GM18507 (cell line): ENCODE measurements at regions not wholly inside any gene's neighbourhood (a gene's known extent, or its start where the extent isn't known, plus 50 kb on each side); places are given as distances from the start of the nearest gene placed in this dataset.
"Not testable (repeated sequence)": the region's sequence is repeated elsewhere in the genome, so short reads cannot be mapped to it uniquely, and the experiment has no call there.

Source experiments
- DNase-seq: peaks from one replicate; pipeline ENCODE4 v3.0.0; 2011; ENCODE audit warnings: low read depth; ENCODE audit not compliant: insufficient read length; ENCODE audit errors: extremely low spot score
- FAIRE-seq: peaks from 2 replicates; lab custom pipeline; 2011; peaks lifted over from hg19 to GRCh38; lab: Jason Lieb, UNC

DNA sequence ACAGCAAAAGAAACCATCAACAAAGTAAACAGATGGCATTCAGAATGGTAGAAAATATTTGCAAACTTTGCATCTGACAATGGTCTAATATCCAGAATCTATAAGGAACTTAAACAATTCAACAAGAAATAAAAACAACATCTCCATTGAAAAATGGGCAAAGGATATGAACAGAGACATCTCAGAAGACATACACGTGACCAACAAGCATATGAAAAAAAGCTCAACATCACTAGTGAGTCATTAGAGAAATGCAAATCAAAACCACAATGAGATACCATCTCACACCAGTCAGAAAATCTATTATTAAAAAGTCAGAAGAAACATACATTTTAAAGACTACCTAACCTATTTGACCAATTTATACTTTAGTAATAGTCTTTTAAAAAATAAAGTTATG lies 571.3 kb upstream of the NRG3 start:
- FAIRE-seq = no peak
- no peak for DNase-seq

DNA sequence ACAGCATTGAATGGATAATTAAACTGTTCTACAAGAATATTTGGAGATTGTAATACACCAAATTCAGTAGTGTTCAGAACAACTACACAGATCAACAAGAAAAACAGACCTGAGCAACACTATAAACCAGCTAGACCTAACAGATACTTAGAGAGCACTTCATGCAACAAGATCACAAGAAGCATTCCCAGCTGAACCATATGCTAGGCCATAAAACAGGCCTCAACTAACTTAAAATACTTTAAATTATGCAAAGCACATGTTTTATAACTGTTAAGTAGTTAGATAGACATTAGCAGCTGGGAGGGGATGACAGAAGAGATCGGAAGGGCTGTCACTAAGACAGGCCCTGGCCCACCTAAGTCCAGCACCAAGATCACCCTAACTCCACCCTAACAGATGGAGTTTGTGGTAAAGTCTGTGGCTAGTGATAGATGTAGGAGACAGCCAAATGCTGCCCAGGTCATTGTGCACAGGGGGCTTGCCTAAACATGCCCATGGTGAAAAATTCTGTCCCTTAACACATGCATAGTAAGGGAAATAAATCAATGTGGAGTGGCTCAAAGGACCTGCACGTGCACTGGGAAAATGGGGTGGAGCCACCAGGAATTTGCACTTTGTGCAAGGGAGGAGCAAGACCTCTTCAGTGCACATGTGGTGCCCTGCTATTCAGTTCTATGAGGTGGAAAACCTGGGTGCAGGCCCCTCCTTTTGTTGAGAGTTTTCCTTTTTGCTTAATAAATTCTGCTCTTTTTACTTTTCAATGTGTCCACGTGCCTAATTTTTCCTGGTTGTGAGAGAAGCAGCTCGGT lies 567.8 kb upstream of the NRG3 start:
- DNase-seq (no peak), FAIRE-seq (no peak)

DNA sequence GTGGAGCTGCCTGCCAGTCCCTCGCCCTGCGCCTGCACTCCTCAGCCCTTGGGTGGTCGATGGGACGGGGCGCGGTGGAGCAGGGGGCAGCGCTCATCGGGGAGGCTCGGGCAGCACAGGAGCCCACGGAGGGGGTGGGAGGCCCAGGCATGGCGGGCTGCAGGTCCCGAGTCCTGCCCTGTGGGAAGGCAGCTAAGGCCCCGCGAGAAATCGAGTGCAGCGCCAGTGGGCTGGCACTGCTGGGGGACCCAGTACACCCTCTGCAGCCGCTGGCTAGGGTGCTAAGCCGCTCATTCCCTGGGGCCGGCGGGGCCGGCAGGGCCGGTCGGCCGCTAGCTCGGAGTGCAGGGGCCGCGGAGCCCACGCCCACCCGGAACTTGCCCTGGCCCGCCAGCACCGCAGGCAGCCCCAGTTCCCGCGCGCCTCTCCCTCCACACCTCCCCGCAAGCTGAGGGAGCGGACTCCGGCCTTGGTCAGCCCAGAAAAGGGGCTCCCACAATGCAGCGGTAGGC lies 565.9 kb upstream of the NRG3 start:
- DNase-seq = no peak
- no peak for FAIRE-seq

DNA sequence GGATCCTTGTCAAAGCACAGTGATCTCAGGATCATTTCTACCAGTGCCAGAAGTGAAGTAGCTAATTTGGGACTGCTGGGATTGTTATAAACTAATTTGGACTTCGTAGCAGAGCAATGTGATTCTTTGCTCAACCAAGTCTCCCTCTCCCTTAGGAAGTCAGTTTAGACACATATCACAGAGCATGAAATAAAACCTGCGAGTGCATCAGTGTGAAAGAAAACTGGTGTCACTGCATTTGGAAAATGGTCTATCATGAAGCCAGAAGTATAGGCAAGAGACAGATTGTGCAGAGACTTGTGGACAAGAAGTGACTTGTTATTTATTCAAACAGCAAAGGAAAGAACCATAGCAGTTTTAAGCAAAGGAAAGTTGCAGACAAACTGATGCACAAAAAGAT lies 560.5 kb upstream of the NRG3 start:
- no peak for DNase-seq
- no peak for FAIRE-seq

DNA sequence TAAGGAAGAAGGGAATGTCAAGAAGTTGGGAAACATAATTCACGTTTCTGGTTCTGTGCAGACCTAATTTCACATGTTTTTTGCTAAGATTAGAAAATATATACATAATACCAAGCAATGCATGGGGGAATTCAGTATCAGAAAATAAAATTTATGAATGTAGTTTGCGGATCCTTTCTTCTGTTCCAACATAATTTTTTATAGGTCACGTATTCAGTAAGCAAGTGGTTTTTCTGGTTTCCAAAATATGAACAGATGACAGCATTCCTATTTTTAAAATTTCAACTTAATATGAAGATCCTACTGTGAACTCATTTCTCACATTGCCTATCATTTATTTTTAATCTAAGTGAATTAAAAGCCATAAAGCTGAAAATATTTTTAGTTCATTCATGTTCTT lies 560.0 kb upstream of the NRG3 start:
- FAIRE-seq = no peak

DNA sequence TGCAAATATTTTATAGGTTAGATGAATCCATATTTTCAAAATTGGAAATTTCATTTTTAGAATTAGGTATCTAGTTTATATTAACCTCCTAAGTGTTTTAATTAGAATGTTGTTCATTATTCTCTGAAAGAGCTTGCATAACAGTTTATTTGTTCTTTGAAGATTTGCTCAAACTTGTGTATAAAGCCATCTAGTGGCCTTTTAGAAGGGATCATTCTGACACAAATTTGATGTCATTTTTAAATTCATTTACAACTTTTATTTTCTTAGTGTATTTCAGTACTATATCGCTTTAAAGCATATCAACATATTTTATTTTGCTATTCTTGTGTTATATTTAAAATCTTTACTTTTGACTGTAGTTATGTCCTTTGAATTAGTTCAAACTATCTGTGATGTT lies 527.0 kb upstream of the NRG3 start:
- no peak for FAIRE-seq

More for the DNA sequence above, 560.0 kb upstream of the NRG3 start:
- no peak for DNase-seq

DNA sequence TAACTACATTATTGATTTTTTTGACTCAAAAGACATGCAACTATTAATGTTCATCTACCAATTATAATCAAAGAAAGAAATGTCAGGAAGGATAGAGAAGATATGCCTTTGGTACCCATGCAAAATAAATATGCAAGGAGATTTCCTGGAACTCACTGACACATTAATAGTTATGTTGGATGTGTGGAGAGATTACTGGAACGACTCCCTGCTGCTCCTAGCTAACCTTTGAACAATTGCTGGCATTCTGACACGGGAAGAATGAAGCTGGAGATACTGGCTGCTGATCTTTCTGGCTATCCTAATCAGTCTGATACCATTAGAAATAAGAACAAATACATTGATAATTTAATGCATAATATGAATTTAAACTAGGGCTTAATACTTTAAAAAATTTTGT lies 507.9 kb upstream of the NRG3 start:
- FAIRE-seq = no peak

More for the DNA sequence above, 527.0 kb upstream of the NRG3 start:
- no peak for DNase-seq

DNA sequence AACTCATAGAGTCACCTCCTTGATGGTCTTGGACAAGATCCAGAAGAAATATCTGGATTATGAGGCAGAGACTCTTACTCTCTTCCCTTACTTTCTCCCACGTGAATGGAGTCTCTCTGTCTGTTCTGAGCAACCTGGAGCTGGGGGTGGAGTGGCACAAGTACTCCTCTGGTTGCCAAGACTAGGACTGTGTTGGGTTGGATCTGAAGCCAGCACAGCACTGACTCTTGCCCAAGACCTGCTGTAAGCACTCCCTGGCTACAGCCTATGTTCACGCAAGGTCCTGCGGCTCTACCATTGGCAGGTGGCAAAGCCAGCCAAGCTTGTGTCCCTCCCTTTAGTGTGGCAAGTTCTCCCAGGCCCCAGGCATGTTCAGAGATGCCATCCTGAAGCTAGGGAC lies 488.2 kb upstream of the NRG3 start:
- no peak for FAIRE-seq

More for the DNA sequence above, 507.9 kb upstream of the NRG3 start:
- DNase-seq = no peak

DNA sequence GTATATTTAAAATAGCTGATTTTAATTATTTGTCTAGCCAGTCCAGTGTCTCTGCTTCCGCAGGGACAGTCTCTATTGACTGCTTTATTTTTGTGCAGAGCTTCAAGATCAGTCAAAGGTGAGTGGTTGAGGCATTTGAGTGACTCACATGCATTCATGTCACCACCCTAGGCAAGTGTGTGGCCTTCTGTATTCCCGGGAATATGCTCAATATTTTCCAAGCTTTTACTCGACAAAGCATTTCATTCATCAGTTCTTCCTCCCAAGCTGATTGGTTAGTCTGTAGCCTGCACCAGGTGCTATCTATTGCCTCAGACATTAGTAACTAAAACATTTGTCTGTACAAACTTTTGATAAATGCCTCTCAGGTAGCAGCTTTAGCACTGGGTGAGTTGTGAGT lies 471.5 kb upstream of the NRG3 start:
- no peak for DNase-seq
- no peak for FAIRE-seq

More for the DNA sequence above, 488.2 kb upstream of the NRG3 start:
- DNase-seq = no peak

DNA sequence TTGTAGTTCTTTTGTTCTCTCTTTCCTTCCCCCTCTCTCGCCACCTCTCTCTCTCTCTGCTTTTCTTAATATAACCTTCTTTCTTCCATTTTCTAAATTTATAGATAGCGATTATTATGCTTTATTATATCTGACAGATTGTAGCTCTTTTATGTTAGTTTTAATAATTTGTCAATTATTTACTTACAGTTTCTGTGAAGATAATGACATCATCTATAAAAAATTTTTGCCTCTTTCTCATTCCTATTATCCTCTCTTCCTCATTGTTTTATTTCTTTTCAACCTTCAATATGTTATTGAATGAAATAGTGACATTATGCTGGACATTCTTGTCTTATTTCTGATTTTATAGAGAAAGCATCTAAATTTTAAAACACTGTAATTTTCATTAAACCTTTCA lies 469.6 kb upstream of the NRG3 start:
- DNase-seq (no peak), FAIRE-seq (no peak)

DNA sequence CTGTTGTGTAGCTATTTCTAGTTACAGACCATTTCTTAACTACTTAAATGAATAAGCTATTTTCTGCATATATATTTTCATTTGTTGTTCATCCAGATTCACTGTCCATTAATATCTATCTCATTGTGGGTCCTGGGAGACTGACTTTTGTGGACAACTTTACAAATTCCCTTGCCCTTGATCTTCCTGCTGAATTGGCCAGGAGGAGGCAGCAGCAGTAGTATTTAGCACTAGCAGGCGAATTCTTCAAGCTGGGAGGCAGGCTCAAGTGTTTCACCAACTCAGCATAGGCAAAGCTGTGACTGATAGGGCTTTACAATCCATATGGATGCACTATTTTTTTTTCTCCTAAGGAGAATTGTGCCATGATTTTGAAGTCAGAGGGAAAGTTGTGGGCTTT lies 461.0 kb upstream of the NRG3 start:
- FAIRE-seq = no peak
- no peak for DNase-seq

DNA sequence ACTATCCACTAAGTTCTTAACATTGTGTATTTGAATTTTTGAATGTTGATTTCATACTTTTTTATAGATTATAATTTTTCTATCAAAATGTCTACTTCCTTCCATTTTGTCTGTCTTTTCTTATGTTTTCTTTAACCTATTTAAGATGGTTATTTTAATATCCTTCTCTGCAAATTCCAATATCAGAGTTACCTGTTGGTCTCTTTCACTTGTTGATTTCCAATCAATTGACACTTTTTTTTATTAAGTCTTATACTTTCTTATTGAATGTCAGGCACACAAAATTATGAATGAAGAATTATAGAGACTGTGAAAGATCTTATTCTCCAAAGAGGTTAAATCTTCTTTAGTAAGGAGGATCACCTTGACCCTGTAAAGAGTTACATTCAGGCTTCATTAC lies 448.3 kb upstream of the NRG3 start:
- DNase-seq (no peak), FAIRE-seq (no peak)

DNA sequence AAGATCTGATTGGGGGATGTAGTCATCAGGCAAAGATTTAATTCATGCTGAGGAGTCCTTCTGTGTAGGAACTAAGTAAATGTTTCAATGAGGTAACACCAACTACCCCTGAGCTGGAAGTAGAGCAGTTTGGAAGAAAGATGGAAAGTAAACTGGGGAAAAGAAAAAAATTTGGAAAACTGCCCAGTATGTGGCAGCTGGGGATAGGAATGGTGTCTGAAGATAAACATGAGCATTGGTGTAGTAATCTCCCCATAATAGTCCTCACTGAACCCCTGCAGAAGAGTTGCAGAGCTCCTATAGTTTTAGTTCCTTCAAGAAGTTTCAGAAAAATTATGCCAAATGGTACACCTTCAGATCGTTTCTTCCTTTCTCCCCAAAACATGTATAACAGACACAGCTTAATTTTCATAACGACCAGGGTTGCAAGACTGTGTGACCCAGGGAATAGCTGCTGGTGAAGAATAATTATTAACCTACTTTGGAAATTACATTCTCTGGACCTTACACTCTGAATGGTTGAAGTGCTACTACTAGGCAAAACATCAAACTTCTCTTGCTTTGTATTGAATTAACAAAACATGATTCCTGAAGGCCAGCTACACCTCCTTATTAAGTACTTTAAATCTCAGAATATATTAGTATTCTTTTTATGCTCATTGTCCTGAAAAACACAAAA lies 446.4 kb upstream of the NRG3 start:
- FAIRE-seq (no peak), DNase-seq (no peak)

DNA sequence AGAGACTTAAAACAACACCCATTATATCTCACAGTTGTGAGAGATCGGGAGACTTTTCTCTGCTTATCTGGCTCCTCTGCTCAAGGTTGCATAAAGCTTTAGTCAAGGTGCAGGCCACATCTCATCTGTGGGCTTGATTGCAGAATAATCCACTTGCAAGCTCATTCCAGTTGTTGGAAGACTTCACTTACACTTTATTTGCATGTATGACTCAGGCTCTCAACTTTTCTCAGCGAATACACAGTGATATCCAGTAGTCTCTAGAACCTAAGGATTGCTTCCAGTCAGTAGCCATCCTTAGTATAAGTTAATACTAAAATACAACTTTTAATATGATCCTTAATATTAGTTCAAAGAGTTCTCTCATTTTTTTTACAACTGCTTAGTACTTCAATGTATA lies 435.5 kb upstream of the NRG3 start:
- FAIRE-seq (no peak), DNase-seq (no peak)

DNA sequence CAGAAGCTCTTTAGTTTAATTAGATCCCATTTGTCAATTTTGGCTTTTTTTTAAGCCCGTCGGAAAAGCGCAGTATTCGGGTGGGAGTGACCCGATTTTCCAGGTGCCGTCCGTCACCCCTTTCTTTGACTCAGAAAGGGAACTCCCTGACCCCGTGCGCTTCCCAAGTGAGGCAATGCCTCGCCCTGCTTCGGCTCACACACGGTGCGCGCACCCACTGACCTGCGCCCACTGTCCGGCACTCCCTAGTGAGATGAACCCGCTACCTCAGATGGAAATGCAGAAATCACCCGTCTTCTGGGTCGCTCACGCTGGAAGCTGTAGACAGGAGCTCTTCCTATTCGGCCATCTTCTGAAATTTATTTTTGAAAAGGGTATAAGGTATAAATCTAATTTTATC lies 433.4 kb upstream of the NRG3 start:
- FAIRE-seq, DNase-seq: not testable (repeated sequence)

DNA sequence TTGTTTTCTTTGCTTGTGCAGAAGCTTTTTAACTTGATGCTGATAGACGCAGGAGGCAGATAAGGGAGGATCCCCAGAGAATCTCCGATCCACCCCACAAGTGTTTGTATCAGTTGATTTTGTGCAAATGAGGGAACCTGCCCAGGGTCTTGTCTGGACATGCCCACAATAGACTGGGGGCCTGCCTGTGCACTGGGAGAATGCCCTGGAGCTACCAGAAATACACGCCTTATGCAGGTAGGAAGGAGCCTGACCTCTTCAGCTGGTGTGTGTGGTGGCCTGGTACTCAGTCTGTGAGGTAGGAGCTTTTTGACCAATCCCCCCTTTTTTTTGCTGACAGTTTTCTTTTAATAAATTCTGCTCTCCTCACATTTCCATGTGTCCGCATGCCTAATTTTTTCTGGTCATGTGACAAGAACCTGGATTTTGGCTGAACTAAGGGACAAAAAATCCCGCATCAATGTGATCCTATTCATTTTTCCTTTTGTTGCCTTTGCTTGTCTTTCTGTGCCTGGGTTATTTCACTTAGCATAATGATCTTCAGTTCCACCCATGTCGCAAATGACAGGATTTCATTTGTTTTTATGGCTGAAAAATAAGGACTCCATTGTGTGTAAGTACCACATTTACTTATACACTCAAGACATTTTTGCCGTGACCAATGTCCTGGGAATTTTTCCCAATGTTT lies 430.6 kb upstream of the NRG3 start:
- no peak for DNase-seq
- FAIRE-seq = no peak

DNA sequence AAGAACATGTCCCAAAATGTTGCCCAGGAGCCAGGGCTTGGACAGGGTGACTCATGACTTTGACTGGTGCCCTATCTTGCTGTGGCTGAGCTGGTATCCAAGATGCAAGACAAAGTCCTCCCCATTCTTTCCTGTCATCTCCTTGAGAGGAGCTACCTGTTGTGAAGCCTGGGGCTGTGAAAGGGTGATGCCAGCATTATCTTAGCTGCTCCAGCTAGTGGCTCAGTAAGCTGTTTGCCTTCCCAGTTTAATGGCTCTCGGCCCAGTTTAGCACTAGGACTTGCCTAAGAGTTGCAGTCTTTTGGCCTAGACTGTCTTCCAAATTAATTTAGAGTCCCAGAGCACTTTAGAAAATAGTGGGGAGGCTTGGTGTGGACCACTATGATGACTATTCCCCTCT lies 424.3 kb upstream of the NRG3 start:
- FAIRE-seq = no peak

DNA sequence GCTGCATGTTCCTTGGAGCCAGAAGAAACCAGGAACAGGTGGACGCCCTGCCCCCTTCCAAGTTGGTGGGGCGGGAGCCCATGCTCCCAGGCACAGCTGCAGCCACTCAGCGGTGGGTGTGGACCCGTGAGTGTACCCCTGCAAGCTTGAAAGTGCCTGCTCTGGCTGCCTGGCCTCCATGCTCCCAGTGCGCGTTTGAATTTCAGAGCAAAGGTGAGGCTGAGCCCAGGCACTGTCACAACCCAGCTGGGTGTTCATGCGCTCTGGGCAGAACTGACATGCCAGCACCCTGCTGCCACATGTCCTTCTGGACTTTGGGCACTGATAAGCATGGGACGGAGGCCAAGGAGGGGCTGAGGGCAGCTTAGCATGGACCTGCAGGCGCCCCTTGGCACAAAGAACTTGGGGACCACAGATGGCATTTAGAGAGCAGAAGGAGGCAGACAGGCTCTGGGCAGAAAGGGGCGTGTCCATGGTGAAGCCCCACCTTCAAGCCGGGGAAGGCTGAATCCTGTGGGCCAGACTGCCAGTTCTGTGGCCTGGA lies 402.0 kb upstream of the NRG3 start:
- no peak for DNase-seq
- FAIRE-seq = no peak

More for the DNA sequence above, 424.3 kb upstream of the NRG3 start:
- no peak for DNase-seq

DNA sequence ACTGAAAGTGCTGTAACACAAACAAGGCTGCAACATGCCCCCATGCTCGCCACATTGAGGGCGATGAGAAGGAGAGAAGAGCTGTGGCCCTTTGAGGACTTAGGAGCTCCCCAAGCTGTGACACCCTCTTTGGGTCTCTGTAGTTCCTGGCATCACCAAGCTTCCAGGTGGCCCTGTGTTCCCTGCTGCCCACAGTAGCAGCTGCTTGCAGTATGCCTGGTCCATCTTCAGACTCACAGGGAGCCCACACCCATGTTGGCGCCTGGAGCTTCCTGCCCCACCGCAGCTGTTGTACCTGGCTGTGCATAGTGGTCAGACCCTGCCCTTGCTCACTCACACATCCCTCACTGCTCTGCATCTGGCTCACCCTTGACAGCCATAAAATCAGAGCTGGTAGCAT lies 401.2 kb upstream of the NRG3 start:
- FAIRE-seq (no peak), DNase-seq (no peak)

DNA sequence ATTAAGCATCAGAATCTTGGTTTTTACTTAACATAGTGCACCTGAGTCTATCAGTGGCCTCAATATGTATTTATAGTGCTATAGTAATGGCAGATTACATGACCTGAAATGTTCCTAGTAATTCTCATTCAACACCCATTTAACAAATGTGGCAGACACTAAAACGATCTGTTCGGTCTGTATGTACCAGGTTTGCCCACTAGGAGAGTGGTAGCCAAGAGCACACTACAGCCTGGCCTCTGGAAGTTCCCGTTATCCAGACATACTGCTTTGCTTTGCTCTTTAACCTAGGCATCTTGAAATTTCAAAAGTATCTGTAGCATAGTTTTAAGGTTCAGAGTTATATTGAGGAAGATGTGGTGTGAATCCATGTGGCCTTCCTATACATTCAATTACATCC lies 395.7 kb upstream of the NRG3 start:
- DNase-seq (no peak), FAIRE-seq (no peak)
